Neural cell (in vitro differentiated cells): ENCODE measurements at regions not wholly inside any gene's neighbourhood (a gene's known extent, or its start where the extent isn't known, plus 50 kb on each side); places are given as distances from the start of the nearest gene placed in this dataset.
"Not testable (repeated sequence)": the region's sequence is repeated elsewhere in the genome, so short reads cannot be mapped to it uniquely, and the experiment has no call there.

ENCODE experiments used
- H2AFZ ChIP-seq: fragments of 200-600, 300-800 bp; sonication (generic), shearing (Covaris generic); 2 replicates; pipeline ENCODE4 v1.6.0; 2014; ENCODE audit warnings: low read depth, mild to moderate bottlenecking, antibody characterized with exemption, low read length, moderate library complexity
- H3F3A ChIP-seq: fragments of 200-600 bp; shearing (Covaris generic); 2 replicates; pipeline ENCODE4 v1.6.1; 2016; ENCODE audit warnings: mild to moderate bottlenecking, moderate library complexity, mixed read lengths, antibody characterized with exemption, low read length; ENCODE audit not compliant: insufficient read depth, poor library complexity, severe bottlenecking
- H3K27ac ChIP-seq: fragments of 200-600, 300-800 bp; sonication (generic), shearing (Covaris generic); 2 replicates; pipeline ENCODE4 v1.5.1; 2014; ENCODE audit warnings: mild to moderate bottlenecking, low read length, moderate library complexity
- H3K27me3 ChIP-seq: fragments of 300-800, 200-600 bp; sonication (generic), shearing (Covaris generic); 2 replicates; pipeline ENCODE4 v1.6.0; 2014; ENCODE audit warnings: mild to moderate bottlenecking, low read depth, low read length, moderate library complexity; ENCODE audit not compliant: insufficient read depth
- H3K36me3 ChIP-seq: fragments of 300-800, 200-600 bp; sonication (generic), shearing (Covaris generic); 2 replicates; pipeline ENCODE4 v1.5.1; 2014; ENCODE audit warnings: mild to moderate bottlenecking, antibody characterized with exemption, low read length, moderate library complexity; ENCODE audit not compliant: insufficient read depth
- H3K4me2 ChIP-seq: fragments of 300-800, 200-600 bp; sonication (generic), shearing (Covaris generic); 2 replicates; pipeline ENCODE4 v1.6.0; 2014; ENCODE audit warnings: mild to moderate bottlenecking, low read length
- H3K4me3 ChIP-seq: fragments of 300-800, 200-600 bp; sonication (generic), shearing (Covaris generic); 2 replicates; pipeline ENCODE4 v1.5.1; 2014; ENCODE audit warnings: mild to moderate bottlenecking, low read length, moderate library complexity
- H3K79me2 ChIP-seq: fragments of 200-600 bp; shearing (Covaris generic); replicated peaks from 2 replicates; pipeline ENCODE4 v1.6.0; 2014; ENCODE audit warnings: mild to moderate bottlenecking, low read length, moderate library complexity; ENCODE audit not compliant: insufficient read depth
- H3K9ac ChIP-seq: fragments of 300-800, 200-600 bp; sonication (generic), shearing (Covaris generic); 2 replicates; pipeline ENCODE4 v1.6.1; 2016; ENCODE audit warnings: mild to moderate bottlenecking, low read length, mixed read lengths
- H3K9me2 ChIP-seq: fragments of 200-600 bp; shearing (Covaris generic); 2 replicates; pipeline ENCODE4 v1.6.1; 2016; ENCODE audit warnings: mild to moderate bottlenecking, low read length, mixed read lengths; ENCODE audit not compliant: insufficient read depth
- H3K9me3 ChIP-seq: fragments of 200-600, 300-800 bp; sonication (generic), shearing (Covaris generic); 2 replicates; pipeline ENCODE4 v1.6.1; 2016; ENCODE audit warnings: mild to moderate bottlenecking, mixed run types, low read length, moderate library complexity, mixed read lengths
- H4K20me1 ChIP-seq: fragments of 200-600 bp; shearing (Covaris generic); 2 replicates; pipeline ENCODE4 v1.6.1; 2016; ENCODE audit warnings: mild to moderate bottlenecking, mixed run types; ENCODE audit not compliant: insufficient read depth
- CTCF ChIP-seq: fragments of 450-650 bp; IDR thresholded peaks from 2 replicates; pipeline ENCODE4 v1.5.1; 2014; ENCODE audit warnings: antibody characterized with exemption, mild to moderate bottlenecking, moderate library complexity; ENCODE audit not compliant: poor library complexity, severe bottlenecking
- EP300 ChIP-seq: fragments of 450-650 bp; conservative IDR thresholded peaks from 2 replicates; pipeline ENCODE4 v1.6.1; 2014; ENCODE audit warnings: antibody characterized with exemption, mild to moderate bottlenecking, moderate library complexity; ENCODE audit not compliant: poor library complexity, severe bottlenecking
- EZH2 ChIP-seq: fragments of 200-600, 300-800 bp; shearing (Covaris generic), sonication (generic); IDR thresholded peaks from 2 replicates; pipeline ENCODE4 v1.6.1; 2014; ENCODE audit warnings: antibody characterized with exemption, low read length, borderline replicate concordance, mild to moderate bottlenecking; ENCODE audit not compliant: insufficient read depth, poor library complexity, severe bottlenecking
- MXI1 ChIP-seq: fragments of 450-650 bp; conservative IDR thresholded peaks from 2 replicates; pipeline ENCODE4 v1.6.1; 2014; ENCODE audit warnings: antibody characterized with exemption, mild to moderate bottlenecking; ENCODE audit not compliant: poor library complexity, severe bottlenecking
- POLR2AphosphoS5 ChIP-seq: IDR thresholded peaks from 2 replicates; pipeline ENCODE4 v1.6.1; 2012
- RAD21 ChIP-seq: fragments of 450-650 bp; conservative IDR thresholded peaks from 2 replicates; pipeline ENCODE4 v1.6.1; 2014; ENCODE audit warnings: antibody characterized with exemption, mild to moderate bottlenecking, moderate library complexity
- REST ChIP-seq: IDR thresholded peaks from 2 replicates; pipeline ENCODE4 v1.6.1; 2012; ENCODE audit warnings: borderline replicate concordance
- SMC3 ChIP-seq: fragments of 450-650 bp; conservative IDR thresholded peaks from 2 replicates; pipeline ENCODE4 v1.6.1; 2014; ENCODE audit warnings: antibody characterized with exemption, mild to moderate bottlenecking, moderate library complexity; ENCODE audit not compliant: poor library complexity
- TAF1 ChIP-seq: IDR thresholded peaks from 2 replicates; pipeline ENCODE4 v1.6.1; 2012; ENCODE audit warnings: low read depth

DNA sequence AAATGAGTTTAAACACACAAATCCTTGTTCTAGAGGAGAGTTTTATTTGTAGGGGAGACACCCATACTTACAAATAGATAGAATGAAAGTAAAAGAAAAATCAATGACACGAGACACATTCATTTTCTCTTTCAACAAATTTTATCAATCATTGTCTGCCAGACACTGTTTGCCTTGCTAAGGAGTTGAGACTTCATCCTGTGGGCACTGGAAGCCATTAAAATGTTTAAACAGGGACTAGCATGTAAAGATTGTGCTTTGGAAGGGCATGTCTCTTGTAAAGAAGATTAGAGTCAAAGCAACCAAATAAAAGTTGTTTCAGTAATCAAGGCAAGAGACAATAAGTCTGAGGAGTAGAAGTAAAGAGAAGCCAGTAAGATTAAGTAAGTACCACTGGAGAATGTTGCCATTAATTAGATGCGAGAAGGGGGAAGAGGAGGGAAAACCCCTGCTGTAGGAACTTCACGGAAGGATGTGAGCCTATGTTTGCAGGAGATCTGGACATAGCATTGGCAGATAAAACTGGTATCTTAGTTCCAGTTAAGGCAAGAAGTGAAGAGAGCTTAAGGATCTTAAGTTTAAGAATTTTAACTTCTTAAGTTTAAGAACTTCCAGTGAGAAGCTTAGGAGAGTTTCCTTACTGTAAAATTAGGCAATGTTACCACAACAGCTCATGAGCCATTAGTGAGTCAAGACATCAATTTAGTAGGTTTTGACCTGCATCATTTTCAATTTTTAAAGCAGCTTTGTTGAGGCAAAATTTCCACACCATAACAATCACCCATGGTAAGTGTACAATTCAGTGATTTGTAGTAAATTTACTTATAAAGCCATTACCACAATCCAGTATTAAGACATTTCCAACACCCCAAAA, 117.0 kb upstream of the UST start:
- H3K9me3 ChIP-seq: no peaks in the 10 kb centered on the region
- H3K27me3 ChIP-seq: no peaks in the 10 kb centered on the region
- no peaks in the 10 kb centered on the region for H3K79me2 ChIP-seq
- H4K20me1 ChIP-seq: no peaks in the 10 kb centered on the region
- no peak overlapping the region for H2AFZ ChIP-seq
- H3K9me2 ChIP-seq: no peaks in the 10 kb centered on the region
- H3K27ac ChIP-seq: no peak overlapping the region
- H3K36me3 ChIP-seq: no peaks in the 10 kb centered on the region
- H3K4me3 ChIP-seq: no peak overlapping the region
- H3K4me2 ChIP-seq: no peak overlapping the region
- no peaks in the 10 kb centered on the region for H3F3A ChIP-seq
- no peak overlapping the region for H3K9ac ChIP-seq
- TF ChIP-seq RAD21 (no peak), MXI1 (no peak), POLR2AphosphoS5 (no peak), SMC3 (no peak), CTCF (no peak), TAF1 (no peak)

DNA sequence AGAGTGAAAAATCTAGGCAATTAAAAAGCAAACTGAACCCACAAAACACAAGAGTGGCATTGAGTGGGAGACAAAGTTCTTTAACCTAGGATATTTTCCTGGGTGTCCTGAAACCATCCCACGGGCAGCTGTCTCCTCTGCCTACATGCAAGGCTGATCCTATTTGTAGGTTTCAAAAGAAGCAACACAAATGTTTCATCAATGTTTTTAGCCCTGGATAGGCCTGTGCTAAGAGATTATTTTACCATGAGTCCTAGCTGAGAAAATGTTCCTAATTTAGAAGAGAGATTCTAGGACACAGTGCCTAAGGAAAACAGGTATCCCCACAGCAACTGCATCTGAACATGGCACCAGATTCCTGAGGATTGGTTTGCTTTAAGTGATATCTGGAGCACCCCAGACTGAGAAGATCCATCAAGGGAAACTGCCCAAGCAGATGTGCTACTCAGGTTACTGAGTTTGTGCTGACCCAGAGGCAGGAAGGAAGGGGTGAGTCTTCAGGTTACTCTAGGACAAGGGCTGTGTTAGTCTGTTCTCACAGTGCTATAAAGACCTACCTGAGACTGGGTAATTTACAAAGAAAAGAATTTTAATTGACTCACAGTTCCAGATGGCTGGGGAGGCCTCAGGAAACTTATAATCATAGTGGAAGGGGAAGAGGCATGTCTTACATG, 111.6 kb upstream of the UST start:
- H3F3A ChIP-seq: no peaks in the 10 kb centered on the region
- no peaks in the 10 kb centered on the region for H3K36me3 ChIP-seq
- TF ChIP-seq SMC3: no peak
- no peak for TF ChIP-seq CTCF
- no peak for TF ChIP-seq REST
- TF ChIP-seq MXI1: no peak
- TF ChIP-seq RAD21: no peak
- TF ChIP-seq TAF1: no peak
- no peak for TF ChIP-seq EP300
- TF ChIP-seq EZH2: no peak
- no peaks in the 10 kb centered on the region for H3K9me3 ChIP-seq
- H3K79me2 ChIP-seq: no peaks in the 10 kb centered on the region
- no peaks in the 10 kb centered on the region for H3K27me3 ChIP-seq
- H3K9ac ChIP-seq: no peak overlapping the region
- H3K4me3 ChIP-seq: no peak overlapping the region
- H4K20me1 ChIP-seq: no peaks in the 10 kb centered on the region
- H3K9me2 ChIP-seq: no peaks in the 10 kb centered on the region
- H2AFZ ChIP-seq: no peak overlapping the region
- H3K27ac ChIP-seq: no peak overlapping the region
- no peak overlapping the region for H3K4me2 ChIP-seq

GRCh38 chr6:148641836-148642235, 105.0 kb upstream of the UST start:
- not testable (repeated sequence) for H2AFZ ChIP-seq, H3K4me3 ChIP-seq, H3K27me3 ChIP-seq, H3K9me3 ChIP-seq, H3K4me2 ChIP-seq, H3F3A ChIP-seq, H3K27ac ChIP-seq, H4K20me1 ChIP-seq, H3K79me2 ChIP-seq, H3K36me3 ChIP-seq, H3K9me2 ChIP-seq, H3K9ac ChIP-seq

DNA sequence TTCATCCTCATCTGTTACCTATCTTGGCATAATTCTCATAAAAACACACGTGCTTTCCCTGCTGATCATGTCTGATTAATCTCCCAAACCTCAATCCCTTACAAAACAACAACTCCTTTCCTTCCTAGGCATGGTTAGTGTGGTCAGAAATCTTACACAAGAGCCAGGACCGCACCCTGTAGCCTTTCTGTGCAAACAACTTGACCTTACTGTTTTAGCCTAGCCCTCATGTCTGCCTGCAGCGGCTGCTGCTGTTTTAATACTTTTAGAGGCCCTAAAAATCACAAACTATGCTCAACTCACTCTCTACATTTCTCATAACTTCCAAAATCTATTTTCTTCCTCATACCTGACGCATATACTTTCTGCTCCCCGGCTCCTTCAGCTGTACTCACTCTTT, 103.6 kb upstream of the UST start:
- H3K27ac ChIP-seq, H2AFZ ChIP-seq, H3K36me3 ChIP-seq, H3K27me3 ChIP-seq, H4K20me1 ChIP-seq, H3K9ac ChIP-seq, H3K9me2 ChIP-seq, H3K79me2 ChIP-seq, H3F3A ChIP-seq, H3K4me2 ChIP-seq, H3K4me3 ChIP-seq, H3K9me3 ChIP-seq: not testable (repeated sequence)
